ENCODE measurements at regions not wholly inside any gene's neighbourhood (a gene's known extent, or its start where the extent isn't known, plus 50 kb on each side); places are given as distances from the start of the nearest gene placed in this dataset.

GRCh38 chr1:60428127-60428526 lies 354.6 kb upstream of the C1orf87 start:
- CTCF ChIA-PET: no interaction called here
- H3K9me3 Mint-ChIP-seq: peaks cover 7% of the 10 kb centered on the region
- no peak overlapping the region for H3K27ac Mint-ChIP-seq
- DNase-seq: no peak
- no peaks in the 10 kb centered on the region for H3K36me3 Mint-ChIP-seq (ENCODE audit: low read depth)
- POLR2A ChIA-PET: no interaction called here
- H3K4me3 Mint-ChIP-seq: no peak overlapping the region
- no peak for ATAC-seq (ENCODE audit: poor library complexity)
- H3K4me3 ChIP-seq (ENCODE audit: low read length): no peak overlapping the region
- H3K4me1 Mint-ChIP-seq (ENCODE audit: low read depth): no peaks in the 10 kb centered on the region
- H3K36me3 ChIP-seq (ENCODE audit: insufficient read depth, low read length): no peaks in the 10 kb centered on the region
- H3K4me1 ChIP-seq (ENCODE audit: insufficient read depth, low read length): no peaks in the 10 kb centered on the region
- intact Hi-C loops (cut with DNase I, micrococcal nuclease): no loop called here
- H3K27me3 Mint-ChIP-seq: no peaks in the 10 kb centered on the region
- no peaks in the 10 kb centered on the region for H3K27me3 ChIP-seq (ENCODE audit: control insufficient read depth in 1 of 2, insufficient read depth in 2 of 2, low read length in 2 of 2)
- no peak for TF ChIP-seq CTCF (IDR thresholded peaks at IDR 0.05)
- no peak overlapping the region for H3K27ac ChIP-seq (ENCODE audit: low read depth in 1 of 2, low read length in 2 of 2)
- H3K9me3 ChIP-seq (ENCODE audit: control insufficient read depth in 1 of 2, insufficient read depth in 1 of 2, low read length in 2 of 2): peaks cover 0 to 3% of the 10 kb centered on the region in 2 experiments

GRCh38 chr1:60427701-60428100 lies 354.1 kb upstream of the C1orf87 start:
- Mint-ChIP-seq H3K27me3 (no peaks in the 10 kb centered on the region), H3K27ac (no peak overlapping the region), H3K36me3 (ENCODE audit: low read depth) (no peaks in the 10 kb centered on the region), H3K4me1 (ENCODE audit: low read depth) (no peaks in the 10 kb centered on the region), H3K9me3 (peaks cover 7% of the 10 kb centered on the region), H3K4me3 (no peak overlapping the region)
- CTCF ChIA-PET: no interaction called here
- no peaks in the 10 kb centered on the region for H3K36me3 ChIP-seq (ENCODE audit: insufficient read depth, low read length)
- no peak for DNase-seq
- H3K4me3 ChIP-seq (ENCODE audit: low read length): no peak overlapping the region
- POLR2A ChIA-PET: no interaction called here
- no peak overlapping the region for H3K27ac ChIP-seq (ENCODE audit: low read depth in 1 of 2, low read length in 2 of 2)
- intact Hi-C loops (cut with DNase I, micrococcal nuclease): no loop called here
- no peaks in the 10 kb centered on the region for H3K27me3 ChIP-seq (ENCODE audit: control insufficient read depth in 1 of 2, insufficient read depth in 2 of 2, low read length in 2 of 2)
- no peak for TF ChIP-seq CTCF (IDR thresholded peaks at IDR 0.05)
- no peaks in the 10 kb centered on the region for H3K4me1 ChIP-seq (ENCODE audit: insufficient read depth, low read length)
- H3K9me3 ChIP-seq (ENCODE audit: control insufficient read depth in 1 of 2, insufficient read depth in 1 of 2, low read length in 2 of 2): peaks cover 0 to 3% of the 10 kb centered on the region in 2 experiments
- ATAC-seq (ENCODE audit: poor library complexity): no peak

- Histone ChIP-seq H3K36me3 (ENCODE audit: insufficient read depth, low read length) (no peaks in the 10 kb centered on the region), H3K4me3 (ENCODE audit: low read length) (no peak overlapping the region), H3K9me3 (ENCODE audit: control insufficient read depth in 1 of 2, insufficient read depth in 1 of 2, low read length in 2 of 2) (peaks cover 0 to 3% of the 10 kb centered on the region in 2 experiments), H3K4me1 (ENCODE audit: insufficient read depth, low read length) (no peaks in the 10 kb centered on the region), H3K27ac (ENCODE audit: low read depth in 1 of 2, low read length in 2 of 2) (no peak overlapping the region), H3K27me3 (ENCODE audit: control insufficient read depth in 1 of 2, insufficient read depth in 2 of 2, low read length in 2 of 2) (no peaks in the 10 kb centered on the region)
- Mint-ChIP-seq H3K9me3 (peaks cover 7% of the 10 kb centered on the region), H3K27me3 (no peaks in the 10 kb centered on the region), H3K36me3 (ENCODE audit: low read depth) (no peaks in the 10 kb centered on the region), H3K27ac (no peak overlapping the region), H3K4me1 (ENCODE audit: low read depth) (no peaks in the 10 kb centered on the region), H3K4me3 (no peak overlapping the region)
- ChIA-PET CTCF (no interaction called here), POLR2A (no interaction called here)
- ATAC-seq (ENCODE audit: poor library complexity): no peak
- no peak for TF ChIP-seq CTCF (IDR thresholded peaks at IDR 0.05)
- DNase-seq: no peak
- intact Hi-C loops (cut with DNase I, micrococcal nuclease): no loop called here
Measured at GRCh38 chr1:60427194-60427593, 353.6 kb upstream of the C1orf87 start.

All from CD4-positive, alpha-beta T cell (primary cell).